HEK293 (cell line): ENCODE measurements at regions not wholly inside any gene's neighbourhood (a gene's known extent, or its start where the extent isn't known, plus 50 kb on each side); places are given as distances from the start of the nearest gene placed in this dataset.

Experiments
- CTCF ChIA-PET: fragments of 350-600 bp; formaldehyde crosslinking; extraction: SDS; loops from one replicate; lab custom pipeline; 2021; ENCODE audit warnings: antibody characterized with exemption; lab: Yijun Ruan, JAX
- POLR2A ChIA-PET: fragments of 300-600 bp; formaldehyde crosslinking; extraction: SDS; loops from one replicate; lab custom pipeline; 2020; ENCODE audit warnings: antibody characterized with exemption, inconsistent platforms; lab: Yijun Ruan, JAX
- H3K27ac ChIP-seq: fragments of 200-500 bp; sonication (Bioruptor generic); 2 replicates; pipeline ENCODE4 v1.5.1; 2014; ENCODE audit warnings: low read depth, low read length, control low read depth, inconsistent platforms; ENCODE audit errors: extremely low read depth
- H3K36me3 ChIP-seq, 2 experiments: fragments of 200-500 bp in 1 of 2; sonication (Bioruptor generic) in 1 of 2; 1 replicate in 1 of 2; 2 replicates in 1 of 2; pipeline ENCODE4 v1.5.1; 2014 to 2017; ENCODE audit warnings: inconsistent platforms in 2 of 2, low read length in 2 of 2; ENCODE audit not compliant: control insufficient read depth in 2 of 2, insufficient read depth in 1 of 2
- H3K4me1 ChIP-seq: fragments of 200-500 bp; sonication (Bioruptor generic); 2 replicates; pipeline ENCODE4 v1.5.1; 2014; ENCODE audit warnings: mild to moderate bottlenecking, low read length, inconsistent platforms; ENCODE audit not compliant: control insufficient read depth, insufficient read depth
- H3K4me3 ChIP-seq: 2 replicates; pipeline ENCODE4 v1.5.1; 2011; ENCODE audit warnings: low read depth, mild to moderate bottlenecking, control low read depth, low read length, moderate library complexity
- H3K9me3 ChIP-seq: fragments of 200-500 bp; sonication (Bioruptor generic); 2 replicates; pipeline ENCODE4 v1.5.1; 2014; ENCODE audit warnings: low read depth, low read length, inconsistent platforms; ENCODE audit not compliant: control insufficient read depth, insufficient read depth
- EGR2 ChIP-seq: fragments of 450-650 bp; formaldehyde crosslinking; IDR thresholded peaks from 2 replicates; pipeline ENCODE4 v1.5.1; 2016; ENCODE audit warnings: low read depth, missing biosample characterization, missing genetic modification characterization
- GLIS1 ChIP-seq: fragments of 450-650 bp; formaldehyde crosslinking; IDR thresholded peaks from 2 replicates; pipeline ENCODE4 v1.5.1; 2016; ENCODE audit warnings: missing biosample characterization, missing genetic modification characterization
- MYNN ChIP-seq: fragments of 450-650 bp; formaldehyde crosslinking; IDR thresholded peaks from 2 replicates; pipeline ENCODE4 v1.5.1; 2016; ENCODE audit warnings: missing biosample characterization, missing genetic modification characterization, borderline replicate concordance
- ZFHX2 ChIP-seq: fragments of 450-650 bp; formaldehyde crosslinking; conservative IDR thresholded peaks from 2 replicates; pipeline ENCODE4 v1.5.1; 2016; ENCODE audit warnings: missing biosample characterization, missing genetic modification characterization
- ZNF146 ChIP-seq: fragments of 450-650 bp; formaldehyde crosslinking; IDR thresholded peaks from 2 replicates; pipeline ENCODE4 v1.5.1; 2016; ENCODE audit warnings: missing biosample characterization, missing genetic modification characterization
- ZNF266 ChIP-seq: fragments of 450-650 bp; formaldehyde crosslinking; IDR thresholded peaks from 2 replicates; pipeline ENCODE4 v1.5.1; 2016; ENCODE audit warnings: missing biosample characterization, missing genetic modification characterization, low read depth
- ZNF335 ChIP-seq: fragments of 450-650 bp; formaldehyde crosslinking; conservative IDR thresholded peaks from 2 replicates; pipeline ENCODE4 v1.5.1; 2016; ENCODE audit warnings: missing biosample characterization, missing genetic modification characterization
- ZNF555 ChIP-seq: fragments of 450-650 bp; formaldehyde crosslinking; conservative IDR thresholded peaks from 2 replicates; pipeline ENCODE4 v1.5.1; 2017; ENCODE audit warnings: missing biosample characterization, mild to moderate bottlenecking, missing genetic modification characterization, inconsistent platforms
- ZNF624 ChIP-seq: fragments of 450-650 bp; formaldehyde crosslinking; IDR thresholded peaks from 2 replicates; pipeline ENCODE4 v1.5.1; 2017; ENCODE audit warnings: missing biosample characterization, missing genetic modification characterization
- ZNF785 ChIP-seq: fragments of 450-650 bp; formaldehyde crosslinking; IDR thresholded peaks from 2 replicates; pipeline ENCODE4 v1.5.1; 2016; ENCODE audit warnings: missing biosample characterization, missing genetic modification characterization
- TF ChIP-seq, protein P1 (sequence below): fragments of 450-650 bp; formaldehyde crosslinking; IDR thresholded peaks from 2 replicates; pipeline ENCODE4 v1.5.1; 2016; ENCODE audit warnings: missing biosample characterization, missing genetic modification characterization
- TF ChIP-seq, protein P2 (sequence below): fragments of 450-650 bp; formaldehyde crosslinking; IDR thresholded peaks from 2 replicates; pipeline ENCODE4 v1.5.1; 2016; ENCODE audit warnings: missing biosample characterization, missing genetic modification characterization
- TF ChIP-seq, protein P3 (sequence below): fragments of 450-650 bp; formaldehyde crosslinking; IDR thresholded peaks from 2 replicates; pipeline ENCODE4 v1.5.1; 2016; ENCODE audit warnings: missing biosample characterization, missing genetic modification characterization, borderline replicate concordance
- TF ChIP-seq, protein P4 (sequence below): fragments of 450-650 bp; formaldehyde crosslinking; IDR thresholded peaks from 2 replicates; pipeline ENCODE4 v1.5.1; 2016; ENCODE audit warnings: missing biosample characterization, missing genetic modification characterization
- TF ChIP-seq, protein P5 (sequence below): fragments of 450-650 bp; formaldehyde crosslinking; IDR thresholded peaks from 2 replicates; pipeline ENCODE4 v1.5.1; 2016; ENCODE audit warnings: missing biosample characterization, missing genetic modification characterization
- TF ChIP-seq, protein P6 (sequence below): fragments of 450-650 bp; formaldehyde crosslinking; optimal IDR thresholded peaks from 2 replicates; pipeline ENCODE3; 2016; ENCODE audit warnings: missing biosample characterization, mild to moderate bottlenecking, missing genetic modification characterization

DNA sequence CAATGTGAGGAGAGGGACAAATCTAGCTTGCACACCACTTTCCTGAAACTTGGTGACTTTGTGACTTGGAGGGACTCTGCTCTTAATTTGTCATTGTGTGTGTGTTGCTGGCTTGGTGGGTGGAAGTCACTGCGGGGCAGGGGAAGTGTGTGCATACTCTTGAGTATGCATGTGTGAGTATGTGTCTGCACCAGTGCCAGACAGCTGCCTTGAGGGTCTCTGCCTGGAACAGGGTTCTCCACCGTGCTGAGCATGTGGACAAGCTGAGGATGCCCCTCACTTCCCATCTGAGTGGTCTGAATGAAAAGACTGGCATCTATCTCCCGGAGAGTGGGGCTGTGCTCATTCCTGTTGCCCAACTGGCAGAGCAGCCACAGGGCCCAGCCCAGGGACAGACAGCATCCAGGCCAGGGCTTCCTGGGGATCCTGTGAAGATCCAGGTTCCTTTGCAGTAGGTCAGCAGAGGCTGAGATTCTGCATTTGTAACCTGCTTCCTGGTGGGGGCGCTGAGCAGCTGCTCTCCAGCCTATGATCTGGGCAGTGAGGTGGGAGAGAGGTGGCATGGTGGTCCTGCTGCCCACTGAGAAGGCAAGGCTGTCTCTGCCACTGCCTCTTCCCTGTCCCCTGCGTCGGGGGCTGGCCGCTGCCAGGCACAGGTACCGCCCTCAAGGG lies 138.9 kb upstream of the HAAO start (continued):
- TF ChIP-seq, protein P1, sequence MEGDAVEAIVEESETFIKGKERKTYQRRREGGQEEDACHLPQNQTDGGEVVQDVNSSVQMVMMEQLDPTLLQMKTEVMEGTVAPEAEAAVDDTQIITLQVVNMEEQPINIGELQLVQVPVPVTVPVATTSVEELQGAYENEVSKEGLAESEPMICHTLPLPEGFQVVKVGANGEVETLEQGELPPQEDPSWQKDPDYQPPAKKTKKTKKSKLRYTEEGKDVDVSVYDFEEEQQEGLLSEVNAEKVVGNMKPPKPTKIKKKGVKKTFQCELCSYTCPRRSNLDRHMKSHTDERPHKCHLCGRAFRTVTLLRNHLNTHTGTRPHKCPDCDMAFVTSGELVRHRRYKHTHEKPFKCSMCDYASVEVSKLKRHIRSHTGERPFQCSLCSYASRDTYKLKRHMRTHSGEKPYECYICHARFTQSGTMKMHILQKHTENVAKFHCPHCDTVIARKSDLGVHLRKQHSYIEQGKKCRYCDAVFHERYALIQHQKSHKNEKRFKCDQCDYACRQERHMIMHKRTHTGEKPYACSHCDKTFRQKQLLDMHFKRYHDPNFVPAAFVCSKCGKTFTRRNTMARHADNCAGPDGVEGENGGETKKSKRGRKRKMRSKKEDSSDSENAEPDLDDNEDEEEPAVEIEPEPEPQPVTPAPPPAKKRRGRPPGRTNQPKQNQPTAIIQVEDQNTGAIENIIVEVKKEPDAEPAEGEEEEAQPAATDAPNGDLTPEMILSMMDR (tag by site-specific recombination) = peak; percentile 33; the same call in 1 of the 2 replicates
- TF ChIP-seq ZNF785 (tag by site-specific recombination) (no peak), MYNN (no peak), ZNF335 (0 out of 2 replicates have a peak, but pooled peaks have one; percentile 37), ZNF555 (tag by site-specific recombination) (no peak), ZNF266 (tag by site-specific recombination) (no peak), ZNF624 (no peak), ZNF146 (tag by site-specific recombination) (no peak)
- TF ChIP-seq, protein P2, sequence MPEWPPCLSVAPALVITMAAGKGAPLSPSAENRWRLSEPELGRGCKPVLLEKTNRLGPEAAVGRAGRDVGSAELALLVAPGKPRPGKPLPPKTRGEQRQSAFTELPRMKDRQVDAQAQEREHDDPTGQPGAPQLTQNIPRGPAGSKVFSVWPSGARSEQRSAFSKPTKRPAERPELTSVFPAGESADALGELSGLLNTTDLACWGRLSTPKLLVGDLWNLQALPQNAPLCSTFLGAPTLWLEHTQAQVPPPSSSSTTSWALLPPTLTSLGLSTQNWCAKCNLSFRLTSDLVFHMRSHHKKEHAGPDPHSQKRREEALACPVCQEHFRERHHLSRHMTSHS (tag by site-specific recombination) = no peak
- TF ChIP-seq, protein P3, sequence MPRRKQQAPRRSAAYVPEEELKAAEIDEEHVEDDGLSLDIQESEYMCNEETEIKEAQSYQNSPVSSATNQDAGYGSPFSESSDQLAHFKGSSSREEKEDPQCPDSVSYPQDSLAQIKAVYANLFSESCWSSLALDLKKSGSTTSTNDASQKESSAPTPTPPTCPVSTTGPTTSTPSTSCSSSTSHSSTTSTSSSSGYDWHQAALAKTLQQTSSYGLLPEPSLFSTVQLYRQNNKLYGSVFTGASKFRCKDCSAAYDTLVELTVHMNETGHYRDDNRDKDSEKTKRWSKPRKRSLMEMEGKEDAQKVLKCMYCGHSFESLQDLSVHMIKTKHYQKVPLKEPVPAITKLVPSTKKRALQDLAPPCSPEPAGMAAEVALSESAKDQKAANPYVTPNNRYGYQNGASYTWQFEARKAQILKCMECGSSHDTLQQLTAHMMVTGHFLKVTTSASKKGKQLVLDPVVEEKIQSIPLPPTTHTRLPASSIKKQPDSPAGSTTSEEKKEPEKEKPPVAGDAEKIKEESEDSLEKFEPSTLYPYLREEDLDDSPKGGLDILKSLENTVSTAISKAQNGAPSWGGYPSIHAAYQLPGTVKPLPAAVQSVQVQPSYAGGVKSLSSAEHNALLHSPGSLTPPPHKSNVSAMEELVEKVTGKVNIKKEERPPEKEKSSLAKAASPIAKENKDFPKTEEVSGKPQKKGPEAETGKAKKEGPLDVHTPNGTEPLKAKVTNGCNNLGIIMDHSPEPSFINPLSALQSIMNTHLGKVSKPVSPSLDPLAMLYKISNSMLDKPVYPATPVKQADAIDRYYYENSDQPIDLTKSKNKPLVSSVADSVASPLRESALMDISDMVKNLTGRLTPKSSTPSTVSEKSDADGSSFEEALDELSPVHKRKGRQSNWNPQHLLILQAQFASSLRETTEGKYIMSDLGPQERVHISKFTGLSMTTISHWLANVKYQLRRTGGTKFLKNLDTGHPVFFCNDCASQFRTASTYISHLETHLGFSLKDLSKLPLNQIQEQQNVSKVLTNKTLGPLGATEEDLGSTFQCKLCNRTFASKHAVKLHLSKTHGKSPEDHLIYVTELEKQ = no peak
- TF ChIP-seq, protein P4, sequence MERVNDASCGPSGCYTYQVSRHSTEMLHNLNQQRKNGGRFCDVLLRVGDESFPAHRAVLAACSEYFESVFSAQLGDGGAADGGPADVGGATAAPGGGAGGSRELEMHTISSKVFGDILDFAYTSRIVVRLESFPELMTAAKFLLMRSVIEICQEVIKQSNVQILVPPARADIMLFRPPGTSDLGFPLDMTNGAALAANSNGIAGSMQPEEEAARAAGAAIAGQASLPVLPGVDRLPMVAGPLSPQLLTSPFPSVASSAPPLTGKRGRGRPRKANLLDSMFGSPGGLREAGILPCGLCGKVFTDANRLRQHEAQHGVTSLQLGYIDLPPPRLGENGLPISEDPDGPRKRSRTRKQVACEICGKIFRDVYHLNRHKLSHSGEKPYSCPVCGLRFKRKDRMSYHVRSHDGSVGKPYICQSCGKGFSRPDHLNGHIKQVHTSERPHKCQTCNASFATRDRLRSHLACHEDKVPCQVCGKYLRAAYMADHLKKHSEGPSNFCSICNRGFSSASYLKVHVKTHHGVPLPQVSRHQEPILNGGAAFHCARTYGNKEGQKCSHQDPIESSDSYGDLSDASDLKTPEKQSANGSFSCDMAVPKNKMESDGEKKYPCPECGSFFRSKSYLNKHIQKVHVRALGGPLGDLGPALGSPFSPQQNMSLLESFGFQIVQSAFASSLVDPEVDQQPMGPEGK (tag by site-specific recombination) = no peak

DNA sequence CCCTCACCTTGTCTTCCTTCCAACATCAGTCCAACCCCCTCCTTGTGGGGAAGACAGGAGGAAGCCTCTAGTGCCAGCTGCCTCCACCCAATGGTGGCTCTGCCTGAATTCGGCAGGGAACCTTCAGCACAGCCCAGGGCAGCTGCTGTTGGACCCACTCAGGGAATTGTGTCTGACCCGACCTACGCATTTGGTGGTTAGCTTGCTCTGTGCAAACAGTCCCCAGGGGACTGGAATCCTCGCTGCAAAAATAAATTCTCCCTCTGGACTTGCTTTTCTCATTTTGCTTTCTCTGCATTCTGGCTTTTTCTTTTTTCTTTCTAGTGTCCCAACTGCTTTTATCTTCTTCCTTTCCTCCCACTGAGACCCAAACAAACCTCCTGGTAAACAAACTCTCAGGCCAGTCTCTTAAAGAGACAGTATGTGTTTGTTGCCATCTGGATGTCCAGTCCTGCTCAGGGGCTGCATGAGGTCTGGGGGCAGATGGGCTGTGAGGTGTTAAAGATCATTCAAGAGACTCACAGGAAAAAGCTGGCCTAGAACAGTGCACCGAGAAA lies 137.7 kb upstream of the HAAO start:
- H3K4me3 ChIP-seq = no peak overlapping the region

More for the DNA sequence above, 137.7 kb upstream of the HAAO start:
- H3K9me3 ChIP-seq = no peaks in the 10 kb centered on the region
- H3K4me1 ChIP-seq = peaks cover 6% of the 10 kb centered on the region
- H3K36me3 ChIP-seq = no peaks in the 10 kb centered on the region
- POLR2A ChIA-PET = no interaction called here
- TF ChIP-seq, protein P5, sequence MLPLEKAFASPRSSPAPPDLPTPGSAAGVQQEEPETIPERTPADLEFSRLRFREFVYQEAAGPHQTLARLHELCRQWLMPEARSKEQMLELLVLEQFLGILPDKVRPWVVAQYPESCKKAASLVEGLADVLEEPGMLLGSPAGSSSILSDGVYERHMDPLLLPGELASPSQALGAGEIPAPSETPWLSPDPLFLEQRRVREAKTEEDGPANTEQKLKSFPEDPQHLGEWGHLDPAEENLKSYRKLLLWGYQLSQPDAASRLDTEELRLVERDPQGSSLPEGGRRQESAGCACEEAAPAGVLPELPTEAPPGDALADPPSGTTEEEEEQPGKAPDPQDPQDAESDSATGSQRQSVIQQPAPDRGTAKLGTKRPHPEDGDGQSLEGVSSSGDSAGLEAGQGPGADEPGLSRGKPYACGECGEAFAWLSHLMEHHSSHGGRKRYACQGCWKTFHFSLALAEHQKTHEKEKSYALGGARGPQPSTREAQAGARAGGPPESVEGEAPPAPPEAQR (tag by site-specific recombination) = no peak
- TF ChIP-seq ZFHX2 (0 out of 2 replicates have a peak, but pooled peaks have one; percentile 16), GLIS1 (tag by site-specific recombination) (peak; percentile 35), EGR2 (tag by site-specific recombination) (0 out of 2 replicates have a peak, but pooled peaks have one; percentile 11)
- TF ChIP-seq, protein P6, sequence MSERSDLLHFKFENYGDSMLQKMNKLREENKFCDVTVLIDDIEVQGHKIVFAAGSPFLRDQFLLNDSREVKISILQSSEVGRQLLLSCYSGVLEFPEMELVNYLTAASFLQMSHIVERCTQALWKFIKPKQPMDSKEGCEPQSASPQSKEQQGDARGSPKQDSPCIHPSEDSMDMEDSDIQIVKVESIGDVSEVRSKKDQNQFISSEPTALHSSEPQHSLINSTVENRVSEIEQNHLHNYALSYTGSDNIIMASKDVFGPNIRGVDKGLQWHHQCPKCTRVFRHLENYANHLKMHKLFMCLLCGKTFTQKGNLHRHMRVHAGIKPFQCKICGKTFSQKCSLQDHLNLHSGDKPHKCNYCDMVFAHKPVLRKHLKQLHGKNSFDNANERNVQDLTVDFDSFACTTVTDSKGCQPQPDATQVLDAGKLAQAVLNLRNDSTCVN (tag by site-specific recombination) = no peak
- CTCF ChIA-PET = interaction anchor here (0.5 to 4.5 kb wide), 10 partner anchors 14 to 543 kb away, joined by 3 to 22 read pairs (median 4); no protein-coding TSS in a partner anchor
- no peak overlapping the region for H3K27ac ChIP-seq
